Mesendoderm (in vitro differentiated cells): ENCODE measurements at regions not wholly inside any gene's neighbourhood (a gene's known extent, or its start where the extent isn't known, plus 50 kb on each side); places are given as distances from the start of the nearest gene placed in this dataset.

Experiments
- DNase-seq: peaks from one replicate; pipeline ENCODE4 v3.0.0; 2013
- H2AK5ac ChIP-seq: 2 replicates; pipeline ENCODE4 v1.6.1; 2013; ENCODE audit warnings: low read length, inconsistent platforms
- H2BK120ac ChIP-seq: 2 replicates; pipeline ENCODE4 v1.6.1; 2013; ENCODE audit warnings: low read depth, mild to moderate bottlenecking, low read length, moderate library complexity, mixed read lengths
- H2BK15ac ChIP-seq: replicated peaks from 2 replicates; pipeline ENCODE4 v1.6.1; 2013; ENCODE audit warnings: low read depth, mild to moderate bottlenecking, moderate library complexity
- H2BK5ac ChIP-seq: 2 replicates; pipeline ENCODE4 v1.6.1; 2013; ENCODE audit warnings: low read length, inconsistent platforms
- H3K18ac ChIP-seq: 2 replicates; pipeline ENCODE4 v1.6.1; 2013; ENCODE audit warnings: mild to moderate bottlenecking, low read length, mixed read lengths
- H3K23ac ChIP-seq: one replicate; pipeline ENCODE4 v1.6.1; 2013; ENCODE audit warnings: low read length
- H3K27ac ChIP-seq: 2 replicates; pipeline ENCODE4 v1.5.1; 2013; ENCODE audit warnings: low read depth, mild to moderate bottlenecking, inconsistent platforms, low read length, moderate library complexity
- H3K27me3 ChIP-seq: 2 replicates; pipeline ENCODE4 v1.6.1; 2013; ENCODE audit warnings: low read length, control low read depth, mild to moderate bottlenecking, inconsistent platforms; ENCODE audit not compliant: insufficient read depth, poor library complexity
- H3K36me3 ChIP-seq: 2 replicates; pipeline ENCODE4 v1.6.1; 2013; ENCODE audit warnings: low read length, inconsistent platforms; ENCODE audit not compliant: control insufficient read depth, insufficient read depth
- H3K4ac ChIP-seq: one replicate; pipeline ENCODE4 v1.6.1; 2013; ENCODE audit warnings: low read depth, mild to moderate bottlenecking, low read length, moderate library complexity
- H3K4me1 ChIP-seq: 2 replicates; pipeline ENCODE4 v1.6.1; 2013; ENCODE audit warnings: low read depth, low read length, inconsistent platforms; ENCODE audit not compliant: control insufficient read depth
- H3K4me2 ChIP-seq: 2 replicates; pipeline ENCODE4 v1.6.1; 2013; ENCODE audit warnings: low read length
- H3K4me3 ChIP-seq: 2 replicates; pipeline ENCODE4 v1.5.1; 2013; ENCODE audit warnings: mild to moderate bottlenecking, low read length
- H3K56ac ChIP-seq: one replicate; pipeline ENCODE4 v1.6.1; 2013; ENCODE audit warnings: low read length
- H3K79me1 ChIP-seq: 2 replicates; pipeline ENCODE4 v1.6.1; 2013; ENCODE audit warnings: low read length, inconsistent platforms
- H3K79me2 ChIP-seq: 2 replicates; pipeline ENCODE4 v1.6.1; 2013; ENCODE audit warnings: mild to moderate bottlenecking, low read length; ENCODE audit not compliant: control insufficient read depth, insufficient read depth
- H3K9ac ChIP-seq: 2 replicates; pipeline ENCODE4 v1.6.1; 2013; ENCODE audit warnings: low read length, inconsistent platforms
- H4K5ac ChIP-seq: one replicate; pipeline ENCODE4 v1.6.1; 2013; ENCODE audit warnings: low read length
- H4K8ac ChIP-seq: one replicate; pipeline ENCODE4 v1.6.1; 2013; ENCODE audit warnings: low read depth, mild to moderate bottlenecking, control low read depth, low read length, moderate library complexity
- WGBS: extraction: QIAGEN DNeasy Blood & Tissue Kit; methylation state at CpG from one replicate; pipeline ENCODE4 v1.1.7; 2013; ENCODE audit warnings: low lambda C conversion rate, missing lambda C conversion rate; ENCODE audit not compliant: insufficient coverage; ENCODE audit errors: extremely low coverage; 5-methylcytosine and 5-hydroxymethylcytosine counted together

GRCh38 chr5:74465724-74466123, 174.8 kb downstream of the ENC1 start:
- no peak overlapping the region for H2BK15ac ChIP-seq
- H3K4me3 ChIP-seq: no peak overlapping the region
- H2AK5ac ChIP-seq: no peak overlapping the region
- H2BK120ac ChIP-seq: no peak overlapping the region
- no peaks in the 10 kb centered on the region for H3K79me1 ChIP-seq
- no peak overlapping the region for H3K56ac ChIP-seq
- H4K5ac ChIP-seq: no peak overlapping the region
- H3K4ac ChIP-seq: no peak overlapping the region
- H3K36me3 ChIP-seq: no peaks in the 10 kb centered on the region
- no peak overlapping the region for H4K8ac ChIP-seq
- no peak overlapping the region for H3K27ac ChIP-seq
- no peak for DNase-seq
- H2BK5ac ChIP-seq: no peak overlapping the region
- H3K4me1 ChIP-seq: no peaks in the 10 kb centered on the region
- no CpG with 5 or more reads among the region's 2 CpGs for WGBS
- no peaks in the 10 kb centered on the region for H3K27me3 ChIP-seq
- H3K4me2 ChIP-seq: no peak overlapping the region
- H3K9ac ChIP-seq: no peak overlapping the region
- no peak overlapping the region for H3K23ac ChIP-seq
- no peaks in the 10 kb centered on the region for H3K79me2 ChIP-seq
- no peak overlapping the region for H3K18ac ChIP-seq

GRCh38 chr5:74464512-74465209, 175.9 kb downstream of the ENC1 start:
- no CpG with 5 or more reads among the region's 5 CpGs for WGBS

GRCh38 chr5:74462356-74462755, 178.2 kb downstream of the ENC1 start:
- no CpG with 5 or more reads among the region's 1 CpG for WGBS
- H3K9ac ChIP-seq: no peak overlapping the region

More at GRCh38 chr5:74464512-74465209, 175.9 kb downstream of the ENC1 start:
- H2BK120ac ChIP-seq: no peak overlapping the region
- no peak overlapping the region for H3K4ac ChIP-seq
- H2BK15ac ChIP-seq: no peak overlapping the region
- no peak overlapping the region for H3K56ac ChIP-seq
- no peaks in the 10 kb centered on the region for H3K79me2 ChIP-seq
- no peaks in the 10 kb centered on the region for H3K36me3 ChIP-seq
- no peak overlapping the region for H3K4me2 ChIP-seq
- H2AK5ac ChIP-seq: no peak overlapping the region
- H4K8ac ChIP-seq: no peak overlapping the region
- H3K27me3 ChIP-seq: no peaks in the 10 kb centered on the region
- no peaks in the 10 kb centered on the region for H3K4me1 ChIP-seq
- no peak for DNase-seq
- no peak overlapping the region for H3K9ac ChIP-seq
- no peak overlapping the region for H3K4me3 ChIP-seq
- H3K27ac ChIP-seq: no peak overlapping the region
- H3K79me1 ChIP-seq: no peaks in the 10 kb centered on the region
- no peak overlapping the region for H3K23ac ChIP-seq
- H2BK5ac ChIP-seq: no peak overlapping the region
- no peak overlapping the region for H4K5ac ChIP-seq
- no peak overlapping the region for H3K18ac ChIP-seq

GRCh38 chr5:74461251-74461650, 179.3 kb downstream of the ENC1 start:
- no peak for DNase-seq
- Histone ChIP-seq H3K23ac (no peak overlapping the region), H3K9ac (no peak overlapping the region), H3K27ac (no peak overlapping the region), H2BK120ac (no peak overlapping the region), H4K8ac (no peak overlapping the region), H2AK5ac (no peak overlapping the region), H3K56ac (no peak overlapping the region), H3K36me3 (no peaks in the 10 kb centered on the region), H3K4ac (no peak overlapping the region), H3K27me3 (no peaks in the 10 kb centered on the region), H4K5ac (no peak overlapping the region), H3K4me3 (no peak overlapping the region), H2BK15ac (no peak overlapping the region), H2BK5ac (no peak overlapping the region), H3K79me2 (no peaks in the 10 kb centered on the region), H3K4me2 (no peak overlapping the region), H3K4me1 (no peaks in the 10 kb centered on the region), H3K79me1 (no peaks in the 10 kb centered on the region), H3K18ac (no peak overlapping the region)
- no CpG with 5 or more reads among the region's 1 CpG for WGBS

More at GRCh38 chr5:74462356-74462755, 178.2 kb downstream of the ENC1 start:
- Histone ChIP-seq H2AK5ac (no peak overlapping the region), H2BK5ac (no peak overlapping the region), H3K4me1 (no peaks in the 10 kb centered on the region), H3K4me3 (no peak overlapping the region), H3K18ac (no peak overlapping the region), H4K5ac (no peak overlapping the region), H4K8ac (no peak overlapping the region), H3K79me2 (no peaks in the 10 kb centered on the region), H3K79me1 (no peaks in the 10 kb centered on the region), H3K27me3 (no peaks in the 10 kb centered on the region), H3K4ac (no peak overlapping the region), H3K4me2 (no peak overlapping the region), H2BK120ac (no peak overlapping the region), H3K36me3 (no peaks in the 10 kb centered on the region), H3K56ac (no peak overlapping the region), H2BK15ac (no peak overlapping the region), H3K23ac (no peak overlapping the region), H3K27ac (no peak overlapping the region)
- no peak for DNase-seq

GRCh38 chr5:74460694-74461093, 179.8 kb downstream of the ENC1 start:
- H3K9ac ChIP-seq: no peak overlapping the region
- H3K56ac ChIP-seq: no peak overlapping the region
- no peak overlapping the region for H3K23ac ChIP-seq
- H2BK15ac ChIP-seq: no peak overlapping the region
- no peaks in the 10 kb centered on the region for H3K27me3 ChIP-seq
- no peaks in the 10 kb centered on the region for H3K4me1 ChIP-seq
- no CpG with 5 or more reads among the region's 3 CpGs for WGBS
- no peak overlapping the region for H4K5ac ChIP-seq
- H2BK120ac ChIP-seq: no peak overlapping the region
- no peaks in the 10 kb centered on the region for H3K36me3 ChIP-seq
- H3K4me2 ChIP-seq: no peak overlapping the region
- H2AK5ac ChIP-seq: no peak overlapping the region
- no peaks in the 10 kb centered on the region for H3K79me1 ChIP-seq
- H2BK5ac ChIP-seq: no peak overlapping the region
- no peak overlapping the region for H4K8ac ChIP-seq
- no peak overlapping the region for H3K18ac ChIP-seq
- no peaks in the 10 kb centered on the region for H3K79me2 ChIP-seq
- no peak overlapping the region for H3K27ac ChIP-seq
- no peak for DNase-seq
- H3K4ac ChIP-seq: no peak overlapping the region
- no peak overlapping the region for H3K4me3 ChIP-seq

GRCh38 chr5:74459984-74460383, 180.5 kb downstream of the ENC1 start:
- Histone ChIP-seq H2BK15ac (no peak overlapping the region), H3K56ac (no peak overlapping the region), H3K18ac (no peak overlapping the region), H3K4me1 (no peaks in the 10 kb centered on the region), H3K9ac (no peak overlapping the region), H3K27me3 (no peaks in the 10 kb centered on the region), H3K23ac (no peak overlapping the region), H3K79me1 (no peaks in the 10 kb centered on the region), H2BK5ac (no peak overlapping the region), H3K4me3 (no peak overlapping the region), H3K36me3 (no peaks in the 10 kb centered on the region), H2BK120ac (no peak overlapping the region), H4K8ac (no peak overlapping the region), H3K27ac (no peak overlapping the region), H4K5ac (no peak overlapping the region), H2AK5ac (no peak overlapping the region), H3K4me2 (no peak overlapping the region), H3K4ac (no peak overlapping the region), H3K79me2 (no peaks in the 10 kb centered on the region)
- no CpG with 5 or more reads among the region's 1 CpG for WGBS
- no peak for DNase-seq
